Fibroblast of villous mesenchyme (primary cell): ENCODE measurements at regions not wholly inside any gene's neighbourhood (a gene's known extent, or its start where the extent isn't known, plus 50 kb on each side); places are given as distances from the start of the nearest gene placed in this dataset.

Experiments
- DNase-seq: peaks from one replicate; pipeline ENCODE4 v3.0.0-alpha.2; 2010; ENCODE audit warnings: low read depth
- H3K4me3 ChIP-seq: 2 replicates; pipeline ENCODE4 v1.5.1; 2011; ENCODE audit warnings: low read depth, mild to moderate bottlenecking, low read length
- CTCF ChIP-seq: IDR thresholded peaks from 2 replicates; pipeline ENCODE4 v1.5.1; 2012; ENCODE audit warnings: low read depth, mild to moderate bottlenecking, low read length; ENCODE audit not compliant: insufficient read depth

GRCh38 chr12:74066476-74066875, 471.2 kb upstream of the ATXN7L3B start:
- no peak for TF ChIP-seq CTCF
- no peak overlapping the region for H3K4me3 ChIP-seq
- DNase-seq = no peak

- no peak for DNase-seq
- TF ChIP-seq CTCF = no peak
- no peak overlapping the region for H3K4me3 ChIP-seq
Measured at GRCh38 chr12:74071182-74071581, 466.5 kb upstream of the ATXN7L3B start.

- DNase-seq = no peak
- TF ChIP-seq CTCF = no peak
- H3K4me3 ChIP-seq = no peak overlapping the region
Measured at GRCh38 chr12:74076918-74077317, 460.7 kb upstream of the ATXN7L3B start.

GRCh38 chr12:74105434-74105833, 432.2 kb upstream of the ATXN7L3B start:
- no peak for TF ChIP-seq CTCF
- H3K4me3 ChIP-seq = no peak overlapping the region
- DNase-seq = no peak

- no peak overlapping the region for H3K4me3 ChIP-seq
- no peak for TF ChIP-seq CTCF
- no peak for DNase-seq
Measured at GRCh38 chr12:74108729-74109128, 428.9 kb upstream of the ATXN7L3B start.

- DNase-seq = peak; percentile 10
- TF ChIP-seq CTCF = peak; percentile 29
- no peak overlapping the region for H3K4me3 ChIP-seq
Measured at GRCh38 chr12:74111688-74112360, 425.8 kb upstream of the ATXN7L3B start.

GRCh38 chr12:74119811-74120362, 417.7 kb upstream of the ATXN7L3B start:
- no peak overlapping the region for H3K4me3 ChIP-seq
- DNase-seq = no peak
- TF ChIP-seq CTCF = no peak
